Psoas muscle (tissue), 7 donors: ENCODE measurements at regions not wholly inside any gene's neighbourhood (a gene's known extent, or its start where the extent isn't known, plus 50 kb on each side); places are given as distances from the start of the nearest gene placed in this dataset.

Experiments
- ATAC-seq, 4 donors: fragments of 200-7000 bp; cut with Tn5 transposase; one replicate each; pipeline ENCODE4 v1.9.1; 2020; ENCODE audit warnings: moderate library complexity in 3 of 4, mild to moderate bottlenecking in 2 of 4
- DNase-seq, 2 donors: peaks; one replicate each; pipeline ENCODE4 v3.0.0-alpha.2; 2020
- H3K27ac ChIP-seq: fragments of 200-600 bp; one replicate; pipeline ENCODE4 v1.8.0; 2022
- H3K27me3 ChIP-seq, 3 donors: fragments of 200-600 bp in 1 of 3; one replicate each; pipeline versions ENCODE4 v1.6.1 to v1.8.0; 2013 to 2022; ENCODE audit warnings: low read length in 2 of 3, mild to moderate bottlenecking in 2 of 3, moderate library complexity in 1 of 3; ENCODE audit not compliant: insufficient read depth in 3 of 3
- H3K36me3 ChIP-seq, 2 donors: fragments of 200-600 bp in 1 of 2; one replicate each; pipeline versions ENCODE4 v1.6.1 to v1.8.0; 2013 to 2022; ENCODE audit warnings: low read depth in 1 of 2, mild to moderate bottlenecking in 1 of 2, moderate library complexity in 1 of 2; ENCODE audit not compliant: insufficient read depth in 1 of 2
- H3K4me1 ChIP-seq: fragments of 200-600 bp; one replicate; pipeline ENCODE4 v1.8.0; 2022
- H3K4me3 ChIP-seq: fragments of 200-600 bp; one replicate; pipeline ENCODE4 v1.8.0; 2022; ENCODE audit warnings: mild to moderate bottlenecking
- H3K9me3 ChIP-seq: fragments of 200-600 bp; one replicate; pipeline ENCODE4 v1.8.0; 2022
- CTCF ChIP-seq: fragments of 200-600 bp; IDR thresholded peaks from one replicate; pipeline ENCODE4 v1.8.0; 2022; ENCODE audit warnings: antibody characterized with exemption
- WGBS, 3 donors: extraction: QIAGEN DNeasy Blood & Tissue Kit; methylation state at CpG; one replicate each; pipeline versions ENCODE4 v1.1.6 to v1.1.7; 2013; 5-methylcytosine and 5-hydroxymethylcytosine counted together
- intact Hi-C, 2 donors: fragments of 100-400 bp; cut with DNase I; formaldehyde crosslinking; loops; one replicate each; pipeline versions ENCODE4 v1.11.0 to v1.14.2; 2022
- donor health status: healthy with polysubstance abuse.
- donor health status: DM: no; HTN: no; CAD: no; lungs with moderate emphysema.
- donor health status: Bipolar disorder and iron deficiency.
- donor health status: healthy.
- donor health status: DM: yes; HTN: yes; CAD: no.
- donor health status: DM: no; HTN: no; CAD: no.
- donor health status: DM: yes; HTN: yes; CAD: no.

GRCh38 chr7:156148547-156148946 lies 336.3 kb upstream of the SHH start:
- Histone ChIP-seq H3K36me3 (no peaks in the 10 kb centered on the region), H3K4me3 (no peak overlapping the region), H3K27me3 (peaks cover 0 to 6% (median under 1%) of the 10 kb centered on the region in 3 donors), H3K9me3 (no peaks in the 10 kb centered on the region), H3K27ac (no peak overlapping the region), H3K4me1 (no peaks in the 10 kb centered on the region)
- WGBS, 3 donors = 40 to 53% (median 47%) methylated on average over 8 of the region's 8 CpGs
- ATAC-seq (no peak), DNase-seq (no peak)
- TF ChIP-seq CTCF = no peak
- intact Hi-C loops = no loop called here

DNA sequence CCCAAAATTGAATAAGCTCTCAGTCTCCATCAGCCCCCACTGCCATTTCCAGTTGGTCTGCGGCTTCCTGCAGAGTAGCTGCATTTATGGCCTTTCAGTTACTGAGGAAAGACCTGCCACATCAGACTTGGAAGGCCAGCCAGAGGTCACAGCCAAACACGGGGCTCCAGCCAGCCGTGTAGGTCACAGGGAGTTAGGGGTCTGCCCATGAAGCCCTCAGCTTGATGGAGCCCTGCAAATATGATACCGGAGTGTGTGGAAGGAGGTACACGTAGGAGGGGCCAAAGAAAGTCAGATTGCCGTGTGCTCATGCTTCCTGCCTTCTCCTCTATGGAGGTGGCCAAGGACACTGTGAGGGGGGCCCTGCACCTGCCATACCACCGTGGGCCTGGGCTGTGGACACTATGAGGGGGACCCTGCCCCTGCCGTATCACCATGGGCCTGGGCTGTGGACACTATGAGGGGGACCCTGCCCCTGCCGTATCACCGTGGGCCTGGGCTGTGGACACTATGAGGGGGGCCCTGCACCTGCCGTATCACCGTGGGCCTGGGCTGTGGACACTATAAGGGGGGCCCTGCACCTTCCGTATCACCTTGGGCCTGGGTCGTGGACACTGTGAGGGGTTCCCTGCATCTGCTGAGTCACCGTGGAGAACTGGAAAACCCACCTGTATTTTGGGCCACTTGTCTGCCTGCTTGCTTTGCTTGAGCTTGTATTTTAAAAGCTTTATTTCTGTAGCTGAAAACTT lies 335.7 kb upstream of the SHH start:
- peaks cover 0 to 6% (median 2%) of the 10 kb centered on the region in 3 donors for H3K27me3 ChIP-seq
- no peaks in the 10 kb centered on the region for H3K9me3 ChIP-seq
- H3K4me1 ChIP-seq = no peaks in the 10 kb centered on the region
- DNase-seq (no peak), ATAC-seq (no peak)
- no peak for TF ChIP-seq CTCF
- H3K36me3 ChIP-seq = no peaks in the 10 kb centered on the region
- no peak overlapping the region for H3K4me3 ChIP-seq
- no peak overlapping the region for H3K27ac ChIP-seq
- intact Hi-C loops = no loop called here
- WGBS, 3 donors = 58 to 67% (median 63%) methylated on average over 15 of the region's 15 CpGs

DNA sequence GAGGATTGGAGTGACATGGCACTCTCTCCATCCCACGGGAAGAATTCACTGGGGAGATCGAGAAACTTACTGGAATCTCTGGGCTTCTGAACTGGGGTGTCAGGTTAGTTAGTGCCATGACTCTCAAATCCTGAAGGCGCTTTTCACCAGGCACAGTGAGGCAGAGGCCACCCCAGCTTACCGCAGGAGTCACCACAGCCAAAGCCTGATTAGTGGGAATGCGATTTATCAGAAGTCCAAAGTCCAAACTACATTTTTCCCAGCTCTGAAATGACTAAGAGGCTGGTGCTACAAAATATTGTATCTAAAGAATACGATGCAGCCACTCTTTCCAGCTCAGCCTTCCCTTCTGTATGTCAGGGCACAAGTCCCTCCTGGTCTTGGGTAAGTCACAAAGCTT lies 334.8 kb upstream of the SHH start:
- Histone ChIP-seq H3K4me1 (no peaks in the 10 kb centered on the region), H3K36me3 (no peaks in the 10 kb centered on the region), H3K4me3 (no peak overlapping the region), H3K27me3 (peaks cover 0 to 6% (median 2%) of the 10 kb centered on the region in 3 donors), H3K27ac (no peak overlapping the region), H3K9me3 (no peaks in the 10 kb centered on the region)
- no peak for TF ChIP-seq CTCF
- WGBS, 3 donors = 71 to 81% (median 76%) methylated on average over 6 of the region's 6 CpGs
- intact Hi-C loops = no loop called here
- DNase-seq (no peak), ATAC-seq (no peak)

DNA sequence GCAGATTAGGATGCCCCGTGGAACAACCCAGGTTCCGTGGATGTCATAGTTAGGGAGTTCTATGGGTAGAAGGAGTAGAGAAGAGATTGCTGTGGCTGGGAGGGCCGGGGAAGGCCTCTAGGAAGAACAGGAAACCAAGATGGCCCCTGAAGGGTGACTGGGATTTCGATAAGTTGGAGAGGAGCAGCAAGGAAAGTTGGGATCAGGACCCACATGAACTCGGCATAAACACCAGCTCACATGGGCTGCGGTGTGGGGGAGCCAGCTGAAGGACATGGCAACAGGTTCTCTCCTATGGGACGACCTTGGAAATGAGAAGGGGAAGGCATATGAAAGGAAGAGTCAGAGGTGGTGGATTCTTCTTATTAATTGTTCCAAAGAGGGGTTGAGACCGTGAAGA lies 333.7 kb upstream of the SHH start:
- no peak overlapping the region for H3K4me3 ChIP-seq
- H3K27ac ChIP-seq = no peak overlapping the region
- H3K36me3 ChIP-seq = no peaks in the 10 kb centered on the region
- no peak for ATAC-seq
- TF ChIP-seq CTCF = no peak
- H3K4me1 ChIP-seq = no peaks in the 10 kb centered on the region
- WGBS, 3 donors = 72 to 80% (median 75%) methylated on average over 8 of the region's 8 CpGs
- H3K9me3 ChIP-seq = no peaks in the 10 kb centered on the region
- peaks cover 0 to 6% (median 2%) of the 10 kb centered on the region in 3 donors for H3K27me3 ChIP-seq
- intact Hi-C loops = no loop called here
- no peak for DNase-seq

- no peaks in the 10 kb centered on the region for H3K4me1 ChIP-seq
- 80 to 88% (median 82%) methylated on average over 6 of the region's 6 CpGs for WGBS, 3 donors
- H3K4me3 ChIP-seq = no peak overlapping the region
- intact Hi-C loops = no loop called here
- H3K9me3 ChIP-seq = no peaks in the 10 kb centered on the region
- H3K27ac ChIP-seq = no peak overlapping the region
- TF ChIP-seq CTCF = no peak
- peaks cover 0 to 2% (median 0%) of the 10 kb centered on the region in 3 donors for H3K27me3 ChIP-seq
- no peaks in the 10 kb centered on the region for H3K36me3 ChIP-seq
- ATAC-seq = no peak
- no peak for DNase-seq
Measured at GRCh38 chr7:156145184-156145583, 332.9 kb upstream of the SHH start.
